Neural progenitor cell (in vitro differentiated cells): ENCODE measurements at regions not wholly inside any gene's neighbourhood (a gene's known extent, or its start where the extent isn't known, plus 50 kb on each side); places are given as distances from the start of the nearest gene placed in this dataset.

Experiments used
- DNase-seq: peaks from one replicate; pipeline ENCODE4 v3.0.0-alpha.2; 2016; ENCODE audit warnings: low spot score
- H2AFZ ChIP-seq: fragments of 200-600 bp; sonication (generic); replicated peaks from 2 replicates; pipeline ENCODE4 v1.6.1; 2016; ENCODE audit warnings: antibody characterized with exemption
- H3F3A ChIP-seq: fragments of 200-600 bp; sonication (generic); 2 replicates; pipeline ENCODE4 v1.6.1; 2016; ENCODE audit warnings: antibody characterized with exemption, low read depth
- H3K27ac ChIP-seq: fragments of 200-600 bp; sonication (generic); 2 replicates; pipeline ENCODE4 v1.5.1; 2016; ENCODE audit warnings: mild to moderate bottlenecking
- H3K27me3 ChIP-seq: fragments of 200-600 bp; sonication (generic); 2 replicates; pipeline ENCODE4 v1.6.1; 2016; ENCODE audit warnings: mild to moderate bottlenecking, moderate library complexity
- H3K36me3 ChIP-seq: fragments of 200-600 bp; sonication (generic); 2 replicates; pipeline ENCODE4 v1.5.1; 2016
- H3K4me1 ChIP-seq: fragments of 200-600 bp; sonication (generic); 2 replicates; pipeline ENCODE4 v1.6.1; 2016; ENCODE audit warnings: mixed run types
- H3K4me2 ChIP-seq: fragments of 200-600 bp; sonication (generic); 2 replicates; pipeline ENCODE4 v1.6.1; 2016
- H3K4me3 ChIP-seq: fragments of 200-600 bp; sonication (generic); 2 replicates; pipeline ENCODE4 v1.5.1; 2016
- H3K79me2 ChIP-seq: fragments of 200-600 bp; sonication (generic); 2 replicates; pipeline ENCODE4 v1.6.1; 2016; ENCODE audit warnings: low read depth
- H3K9ac ChIP-seq: fragments of 200-600 bp; sonication (generic); 2 replicates; pipeline ENCODE4 v1.6.1; 2016
- H3K9me3 ChIP-seq: fragments of 200-600 bp; sonication (generic); 2 replicates; pipeline ENCODE4 v1.5.1; 2016; ENCODE audit warnings: low read depth
- H4K20me1 ChIP-seq: fragments of 200-600 bp; sonication (generic); 2 replicates; pipeline ENCODE4 v1.6.1; 2016; ENCODE audit warnings: low read depth
- H3K27ac Mint-ChIP-seq: 3 replicates; pipeline ENCODE4 v1.8.0; 2021; ENCODE audit warnings: mixed read lengths
- H3K27me3 Mint-ChIP-seq: 2 replicates; pipeline ENCODE4 v1.8.0; 2022; ENCODE audit warnings: low read depth, mild to moderate bottlenecking, inconsistent platforms, moderate library complexity, mixed read lengths; ENCODE audit not compliant: insufficient read depth
- H3K36me3 Mint-ChIP-seq: 3 replicates; pipeline ENCODE4 v1.8.0; 2021; ENCODE audit warnings: mixed read lengths
- H3K4me1 Mint-ChIP-seq: 3 replicates; pipeline ENCODE4 v1.8.0; 2021; ENCODE audit warnings: mixed read lengths
- H3K4me3 Mint-ChIP-seq: 3 replicates; pipeline ENCODE4 v1.8.0; 2021; ENCODE audit warnings: mild to moderate bottlenecking, moderate library complexity, mixed read lengths
- H3K9me3 Mint-ChIP-seq: 3 replicates; pipeline ENCODE4 v1.8.0; 2020; ENCODE audit warnings: mixed read lengths
- EZH2 ChIP-seq: fragments of 200-600 bp; sonication (generic); IDR thresholded peaks from 2 replicates; pipeline ENCODE4 v1.6.1; 2017; ENCODE audit warnings: antibody characterized with exemption, mild to moderate bottlenecking, moderate library complexity
- EZH2phosphoT487 ChIP-seq: fragments of 200-600 bp; sonication (generic); IDR thresholded peaks from 2 replicates; pipeline ENCODE4 v1.6.1; 2017; ENCODE audit warnings: antibody characterized with exemption
- TF ChIP-seq, protein P1 (sequence below): fragments of 200-600 bp; sonication (generic); IDR thresholded peaks from 2 replicates; pipeline ENCODE4 v1.5.1; 2017; ENCODE audit warnings: antibody characterized with exemption, mild to moderate bottlenecking

DNA sequence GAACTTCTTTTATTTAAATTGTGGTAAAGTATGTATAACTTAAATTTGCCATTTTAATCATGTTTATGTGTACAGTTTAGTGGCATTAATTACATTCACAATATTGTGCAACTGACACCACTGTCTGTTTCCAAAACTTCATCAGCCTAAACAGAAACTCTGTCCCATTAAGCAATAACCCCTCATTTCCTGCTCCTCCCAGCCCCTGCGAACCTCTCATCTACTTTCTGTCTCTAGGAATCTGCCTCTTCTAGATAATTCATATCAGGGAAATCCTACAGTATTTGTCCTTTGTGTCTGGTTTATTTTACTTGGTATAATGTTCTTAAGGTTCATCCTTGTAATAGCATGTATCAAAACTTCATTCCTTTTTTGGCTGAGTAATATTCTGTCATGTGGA, 75.1 kb downstream of the BOLA3 start:
- H3K4me1 ChIP-seq: no peaks in the 10 kb centered on the region
- H3K27ac Mint-ChIP-seq: no peak overlapping the region
- H3K79me2 ChIP-seq: no peaks in the 10 kb centered on the region
- H3K27ac ChIP-seq: no peak overlapping the region
- no peaks in the 10 kb centered on the region for H3K9me3 ChIP-seq
- no peak for DNase-seq
- no peak overlapping the region for H3K4me3 Mint-ChIP-seq
- TF ChIP-seq EZH2: no peak
- no peak overlapping the region for H3K4me2 ChIP-seq
- no peak overlapping the region for H2AFZ ChIP-seq
- no peaks in the 10 kb centered on the region for H3K9me3 Mint-ChIP-seq
- H3K27me3 ChIP-seq: no peaks in the 10 kb centered on the region
- H3K27me3 Mint-ChIP-seq: no peaks in the 10 kb centered on the region
- no peaks in the 10 kb centered on the region for H3K4me1 Mint-ChIP-seq
- no peaks in the 10 kb centered on the region for H3K36me3 ChIP-seq
- no peak overlapping the region for H3K4me3 ChIP-seq
- peaks cover 8% of the 10 kb centered on the region for H3K36me3 Mint-ChIP-seq
- H4K20me1 ChIP-seq: peaks cover 7% of the 10 kb centered on the region
- no peak overlapping the region for H3K9ac ChIP-seq
- no peaks in the 10 kb centered on the region for H3F3A ChIP-seq

DNA sequence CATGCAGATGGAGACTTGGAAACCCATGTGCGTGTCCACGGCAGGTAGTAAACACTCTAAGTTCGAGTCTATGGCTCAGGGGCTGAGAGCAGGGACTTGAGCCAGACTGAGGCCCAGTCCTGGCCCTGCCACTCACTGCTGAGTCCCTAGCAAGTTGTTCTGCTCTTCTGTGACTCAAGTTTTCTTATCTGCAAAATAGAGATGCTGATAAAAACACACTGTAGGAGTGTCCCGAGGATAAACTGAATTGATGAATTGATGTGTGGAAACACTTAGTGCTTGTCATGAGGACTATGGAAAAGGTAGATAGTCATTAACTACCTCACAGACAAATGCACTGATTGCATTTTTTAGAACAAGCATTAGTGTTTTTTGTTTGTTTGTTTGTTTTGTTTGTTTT, 73.2 kb downstream of the BOLA3 start:
- Histone ChIP-seq H3K4me1 (no peaks in the 10 kb centered on the region), H3K9me3 (no peaks in the 10 kb centered on the region), H3K4me3 (no peak overlapping the region), H3K79me2 (no peaks in the 10 kb centered on the region), H3K9ac (no peak overlapping the region), H4K20me1 (peaks cover 10% of the 10 kb centered on the region), H3K27ac (no peak overlapping the region), H2AFZ (no peak overlapping the region), H3K4me2 (no peak overlapping the region), H3K27me3 (no peaks in the 10 kb centered on the region), H3F3A (no peaks in the 10 kb centered on the region), H3K36me3 (no peaks in the 10 kb centered on the region)
- no peaks in the 10 kb centered on the region for H3K9me3 Mint-ChIP-seq
- TF ChIP-seq EZH2 (no peak), EZH2phosphoT487 (no peak)
- TF ChIP-seq, protein P1, sequence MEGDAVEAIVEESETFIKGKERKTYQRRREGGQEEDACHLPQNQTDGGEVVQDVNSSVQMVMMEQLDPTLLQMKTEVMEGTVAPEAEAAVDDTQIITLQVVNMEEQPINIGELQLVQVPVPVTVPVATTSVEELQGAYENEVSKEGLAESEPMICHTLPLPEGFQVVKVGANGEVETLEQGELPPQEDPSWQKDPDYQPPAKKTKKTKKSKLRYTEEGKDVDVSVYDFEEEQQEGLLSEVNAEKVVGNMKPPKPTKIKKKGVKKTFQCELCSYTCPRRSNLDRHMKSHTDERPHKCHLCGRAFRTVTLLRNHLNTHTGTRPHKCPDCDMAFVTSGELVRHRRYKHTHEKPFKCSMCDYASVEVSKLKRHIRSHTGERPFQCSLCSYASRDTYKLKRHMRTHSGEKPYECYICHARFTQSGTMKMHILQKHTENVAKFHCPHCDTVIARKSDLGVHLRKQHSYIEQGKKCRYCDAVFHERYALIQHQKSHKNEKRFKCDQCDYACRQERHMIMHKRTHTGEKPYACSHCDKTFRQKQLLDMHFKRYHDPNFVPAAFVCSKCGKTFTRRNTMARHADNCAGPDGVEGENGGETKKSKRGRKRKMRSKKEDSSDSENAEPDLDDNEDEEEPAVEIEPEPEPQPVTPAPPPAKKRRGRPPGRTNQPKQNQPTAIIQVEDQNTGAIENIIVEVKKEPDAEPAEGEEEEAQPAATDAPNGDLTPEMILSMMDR: no peak
- peaks cover 5% of the 10 kb centered on the region for H3K36me3 Mint-ChIP-seq
- no peaks in the 10 kb centered on the region for H3K27me3 Mint-ChIP-seq
- no peak overlapping the region for H3K27ac Mint-ChIP-seq
- H3K4me3 Mint-ChIP-seq: no peak overlapping the region
- DNase-seq: no peak
- no peaks in the 10 kb centered on the region for H3K4me1 Mint-ChIP-seq

DNA sequence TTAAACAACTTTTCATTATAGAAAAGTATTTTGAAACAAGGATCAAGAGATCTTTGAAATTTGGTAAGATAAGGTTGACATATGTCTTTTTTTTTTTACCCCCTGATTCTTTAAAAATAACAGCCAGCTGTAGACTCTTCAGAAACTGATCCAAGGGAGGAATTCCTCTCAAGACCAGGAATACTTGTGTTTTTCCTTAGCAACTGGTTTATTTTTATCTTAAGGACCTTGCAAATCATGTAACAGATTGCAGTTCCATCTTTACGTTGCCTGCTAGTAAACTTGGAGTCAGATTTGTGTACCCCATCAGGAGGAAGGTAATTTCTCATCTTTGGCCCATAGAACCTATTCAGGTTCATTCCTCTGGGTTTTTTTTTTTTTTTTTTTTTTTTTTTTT, 71.6 kb downstream of the BOLA3 start:
- H3K9me3 ChIP-seq: no peaks in the 10 kb centered on the region
- Mint-ChIP-seq H3K36me3 (peaks cover 7% of the 10 kb centered on the region), H3K4me3 (no peak overlapping the region), H3K9me3 (no peaks in the 10 kb centered on the region), H3K27me3 (no peaks in the 10 kb centered on the region), H3K4me1 (no peaks in the 10 kb centered on the region), H3K27ac (no peak overlapping the region)
- H3K9ac ChIP-seq: no peak overlapping the region
- H4K20me1 ChIP-seq: peaks cover 10% of the 10 kb centered on the region
- no peaks in the 10 kb centered on the region for H3K36me3 ChIP-seq
- no peaks in the 10 kb centered on the region for H3K79me2 ChIP-seq
- no peak overlapping the region for H3K4me3 ChIP-seq
- DNase-seq: no peak
- TF ChIP-seq EZH2phosphoT487: no peak
- TF ChIP-seq, protein P1: no peak
- H3K4me2 ChIP-seq: no peak overlapping the region
- no peak overlapping the region for H2AFZ ChIP-seq
- H3F3A ChIP-seq: no peaks in the 10 kb centered on the region
- H3K27me3 ChIP-seq: no peaks in the 10 kb centered on the region
- H3K4me1 ChIP-seq: no peaks in the 10 kb centered on the region
- H3K27ac ChIP-seq: no peak overlapping the region

DNA sequence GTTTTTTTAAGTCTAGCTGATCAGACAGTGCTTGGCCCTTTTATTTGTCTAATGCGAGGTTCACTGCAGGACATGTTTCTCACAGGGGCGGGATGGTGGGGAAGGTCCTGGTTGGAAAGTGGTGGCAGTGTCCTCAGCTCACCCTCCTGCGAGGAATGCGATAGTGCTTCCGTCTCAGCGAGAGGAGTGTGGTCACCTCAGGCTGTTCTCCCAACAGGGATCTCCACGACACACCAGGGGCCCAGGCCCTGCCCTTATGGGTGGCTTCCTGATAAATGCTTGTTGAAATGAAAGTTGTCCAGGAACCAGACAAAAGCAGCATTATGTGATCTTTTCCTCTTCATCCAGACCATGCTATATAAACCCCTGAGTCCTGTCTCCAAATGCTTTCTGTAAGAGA, 70.1 kb downstream of the BOLA3 start:
- peaks cover 2% of the 10 kb centered on the region for H3K27me3 Mint-ChIP-seq
- Histone ChIP-seq H3K27ac (no peak overlapping the region), H2AFZ (no peak overlapping the region), H3K9me3 (no peaks in the 10 kb centered on the region), H3K27me3 (no peaks in the 10 kb centered on the region), H3K9ac (no peak overlapping the region), H3K79me2 (no peaks in the 10 kb centered on the region), H3K4me3 (no peak overlapping the region), H3F3A (no peaks in the 10 kb centered on the region), H4K20me1 (peaks cover 3% of the 10 kb centered on the region), H3K4me2 (no peak overlapping the region), H3K36me3 (no peaks in the 10 kb centered on the region), H3K4me1 (no peaks in the 10 kb centered on the region)
- no peak for TF ChIP-seq EZH2phosphoT487
- TF ChIP-seq, protein P1: no peak
- TF ChIP-seq EZH2: no peak
- no peaks in the 10 kb centered on the region for H3K4me1 Mint-ChIP-seq
- DNase-seq: no peak
- H3K4me3 Mint-ChIP-seq: no peak overlapping the region
- H3K9me3 Mint-ChIP-seq: no peaks in the 10 kb centered on the region
- peaks cover 16% of the 10 kb centered on the region for H3K36me3 Mint-ChIP-seq
- no peak overlapping the region for H3K27ac Mint-ChIP-seq
